ENCODE measurements at regions not wholly inside any gene's neighbourhood (a gene's known extent, or its start where the extent isn't known, plus 50 kb on each side); places are given as distances from the start of the nearest gene placed in this dataset.

- no peak for TF ChIP-seq CTCF (conservative IDR thresholded peaks at IDR 0.05; ENCODE audit: low read depth, low read length)
- DNase-seq (ENCODE audit: low read depth), result no peak
Measured at GRCh38 chr2:64213532-64214275, 69.5 kb upstream of the PELI1 start.

GRCh38 chr2:64214281-64215115 is 70.3 kb upstream of the PELI1 start:
- TF ChIP-seq CTCF (conservative IDR thresholded peaks at IDR 0.05; ENCODE audit: low read depth, low read length), result no peak
- H3K4me3 ChIP-seq (ENCODE audit: low read depth, low read length), result no peak overlapping the region
- DNase-seq (ENCODE audit: low read depth), result no peak

More at GRCh38 chr2:64213532-64214275, 69.5 kb upstream of the PELI1 start:
- no peak overlapping the region for H3K4me3 ChIP-seq (ENCODE audit: low read depth, low read length)

- no peak overlapping the region for H3K4me3 ChIP-seq (ENCODE audit: low read depth, low read length)
- no peak for DNase-seq (ENCODE audit: low read depth)
- no peak for TF ChIP-seq CTCF (conservative IDR thresholded peaks at IDR 0.05; ENCODE audit: low read depth, low read length)
Measured at GRCh38 chr2:64217198-64217869, 73.1 kb upstream of the PELI1 start.

GRCh38 chr2:64218137-64218802 is 74.0 kb upstream of the PELI1 start:
- no peak overlapping the region for H3K4me3 ChIP-seq (ENCODE audit: low read depth, low read length)
- DNase-seq (ENCODE audit: low read depth), result no peak
- TF ChIP-seq CTCF (conservative IDR thresholded peaks at IDR 0.05; ENCODE audit: low read depth, low read length), result no peak

- TF ChIP-seq CTCF (conservative IDR thresholded peaks at IDR 0.05; ENCODE audit: low read depth, low read length), result no peak
- DNase-seq (ENCODE audit: low read depth), result no peak
- H3K4me3 ChIP-seq (ENCODE audit: low read depth, low read length), result no peak overlapping the region
Measured at GRCh38 chr2:64219149-64219548, 74.9 kb upstream of the PELI1 start.

GRCh38 chr2:64220265-64220664 is 76.0 kb upstream of the PELI1 start:
- no peak for TF ChIP-seq CTCF (conservative IDR thresholded peaks at IDR 0.05; ENCODE audit: low read depth, low read length)
- no peak for DNase-seq (ENCODE audit: low read depth)
- H3K4me3 ChIP-seq (ENCODE audit: low read depth, low read length), result no peak overlapping the region

All from epithelial cell of proximal tubule (primary cell).